GM23248 (cell line): ENCODE measurements at regions not wholly inside any gene's neighbourhood (a gene's known extent, or its start where the extent isn't known, plus 50 kb on each side); places are given as distances from the start of the nearest gene placed in this dataset.

Experiments
- DNase-seq: peaks from one replicate; pipeline ENCODE4 v3.0.0-alpha.2; 2015
- H2AFZ ChIP-seq: fragments of 200-600 bp; sonication (generic); 2 replicates; pipeline ENCODE4 v1.6.1; 2016; ENCODE audit warnings: antibody characterized with exemption
- H3F3A ChIP-seq: fragments of 200-600 bp; sonication (generic); 2 replicates; pipeline ENCODE4 v1.6.1; 2016; ENCODE audit warnings: mild to moderate bottlenecking, antibody characterized with exemption, mixed run types; ENCODE audit not compliant: insufficient read depth
- H3K27ac ChIP-seq: fragments of 200-600 bp; sonication (generic); 2 replicates; pipeline ENCODE4 v1.5.1; 2016; ENCODE audit warnings: mild to moderate bottlenecking
- H3K27me3 ChIP-seq: fragments of 200-600 bp; sonication (generic); replicated peaks from 2 replicates; pipeline ENCODE4 v1.6.1; 2016; ENCODE audit warnings: mild to moderate bottlenecking; ENCODE audit not compliant: insufficient read depth
- H3K36me3 ChIP-seq: fragments of 200-600 bp; sonication (generic); 2 replicates; pipeline ENCODE4 v1.6.1; 2016; ENCODE audit warnings: low read depth, mild to moderate bottlenecking
- H3K4me1 ChIP-seq: fragments of 200-600 bp; sonication (generic); 2 replicates; pipeline ENCODE4 v1.6.1; 2016; ENCODE audit warnings: mild to moderate bottlenecking; ENCODE audit not compliant: insufficient read depth
- H3K4me2 ChIP-seq: fragments of 200-600 bp; sonication (generic); one replicate; pipeline ENCODE4 v1.6.1; 2016; ENCODE audit warnings: mild to moderate bottlenecking; ENCODE audit not compliant: unreplicated experiment
- H3K4me3 ChIP-seq: fragments of 200-600 bp; sonication (generic); 2 replicates; pipeline ENCODE4 v1.5.1; 2016; ENCODE audit warnings: mild to moderate bottlenecking
- H3K79me2 ChIP-seq: fragments of 200-600 bp; sonication (generic); 2 replicates; pipeline ENCODE4 v1.6.1; 2016; ENCODE audit warnings: mild to moderate bottlenecking; ENCODE audit not compliant: insufficient read depth
- H3K9ac ChIP-seq: fragments of 200-600 bp; sonication (generic); 2 replicates; pipeline ENCODE4 v1.6.1; 2016; ENCODE audit warnings: mild to moderate bottlenecking
- H3K9me2 ChIP-seq: fragments of 200-600 bp; sonication (generic); 2 replicates; pipeline ENCODE4 v1.6.1; 2016; ENCODE audit warnings: mixed run types, mild to moderate bottlenecking, moderate library complexity; ENCODE audit not compliant: insufficient read depth
- H3K9me3 ChIP-seq: fragments of 200-600 bp; sonication (generic); one replicate; pipeline ENCODE4 v1.6.1; 2017; ENCODE audit warnings: low read depth
- H4K20me1 ChIP-seq: fragments of 200-600 bp; sonication (generic); 2 replicates; pipeline ENCODE4 v1.6.0; 2016; ENCODE audit not compliant: insufficient read depth
- EZH2 ChIP-seq: fragments of 200-600 bp; sonication (generic); IDR thresholded peaks from 2 replicates; pipeline ENCODE4 v1.6.1; 2018; ENCODE audit warnings: antibody characterized with exemption, mild to moderate bottlenecking; ENCODE audit not compliant: insufficient read depth, poor library complexity, severe bottlenecking
- EZH2phosphoT487 ChIP-seq: fragments of 200-600 bp; sonication (generic); IDR thresholded peaks from 2 replicates; pipeline ENCODE4 v1.6.1; 2018; ENCODE audit warnings: antibody characterized with exemption, moderate library complexity, mild to moderate bottlenecking, low read depth; ENCODE audit not compliant: insufficient read depth
- WGBS, 2 experiments: methylation state at CpG; one replicate each; pipeline ENCODE4 v1.1.6; 2015 to 2017; ENCODE audit warnings: low lambda C conversion rate in 2 of 2, low coverage in 1 of 2; ENCODE audit errors: missing lambda C conversion rate in 2 of 2; 5-methylcytosine and 5-hydroxymethylcytosine counted together
- in situ Hi-C: fragments of 300-500 bp; cut with MboI; formaldehyde crosslinking; loops from 2 replicates; pipeline ENCODE4 v1.15.0; 2020

DNA sequence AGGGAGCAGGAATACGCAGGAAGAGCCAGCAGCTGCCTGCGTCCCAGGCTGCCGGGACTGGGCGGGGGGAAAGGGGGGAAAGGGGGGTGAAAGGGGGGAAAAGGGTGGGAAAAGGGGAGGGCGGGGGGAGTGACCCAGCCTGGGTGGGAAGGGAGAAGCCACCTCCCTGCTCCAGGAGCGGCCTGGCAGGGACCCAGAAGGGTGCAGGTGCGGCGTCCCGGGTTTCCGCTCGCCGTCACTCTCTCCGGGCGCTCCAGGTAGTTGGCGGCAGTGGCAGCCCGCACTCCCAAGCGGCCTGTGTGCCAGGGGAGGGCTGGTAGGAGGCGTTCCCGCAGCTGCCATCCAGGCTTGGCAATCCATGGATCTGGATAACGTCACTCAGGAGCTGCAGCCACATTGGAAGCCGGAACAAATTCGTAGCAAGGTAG lies 141.0 kb upstream of the NGF start:
- Histone ChIP-seq H3K27ac (no peak overlapping the region), H3K79me2 (no peaks in the 10 kb centered on the region), H3F3A (no peaks in the 10 kb centered on the region), H4K20me1 (no peaks in the 10 kb centered on the region), H3K4me1 (no peaks in the 10 kb centered on the region), H3K36me3 (no peaks in the 10 kb centered on the region), H3K9me2 (no peaks in the 10 kb centered on the region), H3K4me3 (no peak overlapping the region), H3K9me3 (no peaks in the 10 kb centered on the region), H3K27me3 (no peaks in the 10 kb centered on the region), H2AFZ (no peak overlapping the region), H3K9ac (no peak overlapping the region), H3K4me2 (no peak overlapping the region)
- no peak for DNase-seq
- in situ Hi-C loops, result no loop called here
- TF ChIP-seq EZH2phosphoT487 (no peak), EZH2 (no peak)
- 37 to 41% methylated on average over 16 to 19 of the region's 22 CpGs for WGBS, 2 experiments

DNA sequence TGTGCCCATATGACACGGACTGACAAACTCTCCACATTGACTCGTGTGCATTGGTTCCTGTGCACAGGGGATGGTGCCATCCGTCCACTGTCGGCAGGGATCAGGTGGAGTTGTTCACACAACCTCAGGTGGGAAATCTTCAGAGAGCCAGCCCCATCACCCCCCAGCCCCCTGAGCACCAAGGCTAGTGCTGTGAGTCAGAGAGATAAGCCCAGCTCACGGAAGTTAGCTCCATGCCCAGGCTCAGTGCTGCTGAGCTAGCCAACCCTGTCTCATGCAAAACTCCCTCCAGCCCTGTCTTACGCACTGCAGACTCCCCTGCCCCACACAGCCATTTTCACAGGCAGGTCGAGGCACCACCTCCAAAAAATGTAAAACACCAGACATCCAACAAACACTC lies 139.0 kb upstream of the NGF start:
- Histone ChIP-seq H3K9me3 (no peaks in the 10 kb centered on the region), H3K9me2 (no peaks in the 10 kb centered on the region), H4K20me1 (no peaks in the 10 kb centered on the region), H3F3A (no peaks in the 10 kb centered on the region), H3K9ac (no peak overlapping the region), H3K79me2 (no peaks in the 10 kb centered on the region), H3K4me3 (no peak overlapping the region), H3K27me3 (no peaks in the 10 kb centered on the region), H3K4me1 (no peaks in the 10 kb centered on the region), H3K4me2 (no peak overlapping the region), H2AFZ (no peak overlapping the region), H3K27ac (no peak overlapping the region), H3K36me3 (no peaks in the 10 kb centered on the region)
- no peak for DNase-seq
- WGBS, 2 experiments, result 82 to 88% methylated on average over 7 of the region's 7 CpGs
- TF ChIP-seq EZH2phosphoT487, result no peak
- TF ChIP-seq EZH2, result no peak
- in situ Hi-C loops, result no loop called here

- no peaks in the 10 kb centered on the region for H3K9me3 ChIP-seq
- H3K4me1 ChIP-seq, result no peaks in the 10 kb centered on the region
- H3K36me3 ChIP-seq, result no peaks in the 10 kb centered on the region
- no peaks in the 10 kb centered on the region for H3K79me2 ChIP-seq
- no peak overlapping the region for H3K27ac ChIP-seq
- in situ Hi-C loops, result no loop called here
- H4K20me1 ChIP-seq, result no peaks in the 10 kb centered on the region
- H3K4me3 ChIP-seq, result no peak overlapping the region
- no peak overlapping the region for H3K9ac ChIP-seq
- no peaks in the 10 kb centered on the region for H3K27me3 ChIP-seq
- WGBS, 2 experiments, result 100% methylated on average over 1 to 2 of the region's 2 CpGs
- TF ChIP-seq EZH2phosphoT487, result no peak
- no peak for TF ChIP-seq EZH2
- no peaks in the 10 kb centered on the region for H3K9me2 ChIP-seq
- DNase-seq, result peak; percentile 32
- H2AFZ ChIP-seq, result no peak overlapping the region
- no peak overlapping the region for H3K4me2 ChIP-seq
- H3F3A ChIP-seq, result no peaks in the 10 kb centered on the region
Measured at GRCh38 chr1:115476616-115477015, 138.6 kb upstream of the NGF start.

DNA sequence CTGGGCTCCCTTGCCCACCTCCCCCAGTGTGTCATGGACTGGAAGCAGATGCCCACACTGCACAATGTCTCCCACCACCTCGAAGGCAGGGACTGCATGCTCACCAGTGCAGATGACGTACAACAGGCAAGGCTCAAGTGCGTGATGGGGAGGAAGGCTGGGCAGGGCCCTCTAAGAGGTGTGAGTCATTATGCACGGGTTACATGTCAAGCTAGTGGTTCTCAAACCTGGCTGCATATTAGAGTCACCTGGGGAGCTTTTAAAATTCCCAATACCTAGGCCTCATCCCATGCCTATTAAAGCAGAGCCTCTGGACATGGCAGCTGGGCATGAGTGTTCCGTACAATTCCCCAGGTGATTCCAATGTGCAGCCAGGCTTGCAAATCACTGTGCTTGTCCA lies 137.9 kb upstream of the NGF start:
- no peaks in the 10 kb centered on the region for H3K79me2 ChIP-seq
- no peak for TF ChIP-seq EZH2
- no peaks in the 10 kb centered on the region for H3K4me1 ChIP-seq
- H3K4me2 ChIP-seq, result no peak overlapping the region
- H3K4me3 ChIP-seq, result no peak overlapping the region
- no peak overlapping the region for H3K27ac ChIP-seq
- H2AFZ ChIP-seq, result no peak overlapping the region
- in situ Hi-C loops, result no loop called here
- 73 to 79% methylated on average over 5 of the region's 5 CpGs for WGBS, 2 experiments
- no peaks in the 10 kb centered on the region for H3F3A ChIP-seq
- H4K20me1 ChIP-seq, result no peaks in the 10 kb centered on the region
- H3K27me3 ChIP-seq, result no peaks in the 10 kb centered on the region
- no peaks in the 10 kb centered on the region for H3K9me2 ChIP-seq
- H3K36me3 ChIP-seq, result no peaks in the 10 kb centered on the region
- H3K9me3 ChIP-seq, result no peaks in the 10 kb centered on the region
- no peak for DNase-seq
- no peak overlapping the region for H3K9ac ChIP-seq

GRCh38 chr1:115475252-115475651 lies 137.2 kb upstream of the NGF start:
- H2AFZ ChIP-seq, result no peak overlapping the region

More at GRCh38 chr1:115475252-115475651, 137.2 kb upstream of the NGF start:
- in situ Hi-C loops, result no loop called here
- DNase-seq, result no peak
- Histone ChIP-seq H3K9me2 (no peaks in the 10 kb centered on the region), H3K4me1 (peaks cover 3% of the 10 kb centered on the region; the same call in 1 of the 2 replicates), H3K36me3 (no peaks in the 10 kb centered on the region), H3K9ac (no peak overlapping the region), H3F3A (no peaks in the 10 kb centered on the region), H3K4me2 (no peak overlapping the region), H3K79me2 (no peaks in the 10 kb centered on the region), H4K20me1 (no peaks in the 10 kb centered on the region), H3K27ac (no peak overlapping the region), H3K4me3 (no peak overlapping the region), H3K27me3 (no peaks in the 10 kb centered on the region), H3K9me3 (no peaks in the 10 kb centered on the region)
- 78 to 79% methylated on average over 2 of the region's 2 CpGs for WGBS, 2 experiments
- TF ChIP-seq EZH2phosphoT487 (no peak), EZH2 (no peak)
